ENCODE measurements at regions not wholly inside any gene's neighbourhood (a gene's known extent, or its start where the extent isn't known, plus 50 kb on each side); places are given as distances from the start of the nearest gene placed in this dataset.
A peak's percentile ranks its signal among the peaks of the same experiment; 100 is the strongest.

GRCh38 chr10:3911241-3911640, 126.2 kb upstream of the KLF6 start:
- no peak for DNase-seq (ENCODE audit: low spot score in 2 of 2)
- H3K27me3 Mint-ChIP-seq, result no peaks in the 10 kb centered on the region
- no peaks in the 10 kb centered on the region for H3K36me3 Mint-ChIP-seq
- no peaks in the 10 kb centered on the region for H3K9me3 Mint-ChIP-seq
- H3K4me1 Mint-ChIP-seq, result no peaks in the 10 kb centered on the region
- H3K4me3 Mint-ChIP-seq, result no peak overlapping the region
- H3K27ac Mint-ChIP-seq, result no peak overlapping the region
- ATAC-seq (ENCODE audit: low read depth), result no peak

GRCh38 chr10:3909339-3909738, 124.3 kb upstream of the KLF6 start:
- Mint-ChIP-seq H3K27ac (peak overlapping the region; percentile 24), H3K36me3 (peaks cover 5% of the 10 kb centered on the region), H3K4me3 (no peak overlapping the region), H3K9me3 (no peaks in the 10 kb centered on the region), H3K27me3 (no peaks in the 10 kb centered on the region), H3K4me1 (peaks cover 6% of the 10 kb centered on the region)
- DNase-seq (ENCODE audit: low spot score in 2 of 2) (no peak), ATAC-seq (ENCODE audit: low read depth) (no peak)

DNA sequence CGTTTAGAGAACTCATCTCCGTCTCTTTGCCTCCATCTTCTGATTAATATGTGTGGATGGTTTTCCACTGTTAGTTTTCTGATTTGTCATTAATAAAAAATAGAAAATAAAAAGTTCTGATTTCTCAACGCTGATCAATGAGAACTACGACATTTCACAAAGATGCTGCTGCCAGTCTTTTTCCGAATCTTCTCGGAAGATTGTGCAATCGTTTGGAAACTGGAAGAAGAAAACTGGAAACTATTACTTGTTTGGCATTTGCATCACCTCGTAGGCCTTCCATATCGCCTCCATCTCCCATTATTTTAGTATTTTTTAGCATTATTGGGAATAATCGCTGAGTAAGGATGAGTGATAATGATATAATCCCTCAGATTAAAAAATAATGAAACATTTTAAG, 123.2 kb upstream of the KLF6 start:
- no peak overlapping the region for H3K27ac Mint-ChIP-seq
- peaks cover 5% of the 10 kb centered on the region for H3K36me3 Mint-ChIP-seq
- H3K4me3 Mint-ChIP-seq, result no peak overlapping the region
- DNase-seq (ENCODE audit: low spot score in 2 of 2) (no peak), ATAC-seq (ENCODE audit: low read depth) (no peak)
- H3K27me3 Mint-ChIP-seq, result no peaks in the 10 kb centered on the region
- peaks cover 12% of the 10 kb centered on the region for H3K4me1 Mint-ChIP-seq
- peaks cover 2% of the 10 kb centered on the region for H3K9me3 Mint-ChIP-seq

- Mint-ChIP-seq H3K27ac (no peak overlapping the region), H3K27me3 (no peaks in the 10 kb centered on the region), H3K4me1 (peaks cover 17% of the 10 kb centered on the region), H3K36me3 (peaks cover 6% of the 10 kb centered on the region), H3K4me3 (no peak overlapping the region), H3K9me3 (peaks cover 2% of the 10 kb centered on the region)
- no peak for ATAC-seq (ENCODE audit: low read depth)
- DNase-seq (ENCODE audit: low spot score in 2 of 2), result no peak
Observed at GRCh38 chr10:3907514-3907913, 122.5 kb upstream of the KLF6 start.

DNA sequence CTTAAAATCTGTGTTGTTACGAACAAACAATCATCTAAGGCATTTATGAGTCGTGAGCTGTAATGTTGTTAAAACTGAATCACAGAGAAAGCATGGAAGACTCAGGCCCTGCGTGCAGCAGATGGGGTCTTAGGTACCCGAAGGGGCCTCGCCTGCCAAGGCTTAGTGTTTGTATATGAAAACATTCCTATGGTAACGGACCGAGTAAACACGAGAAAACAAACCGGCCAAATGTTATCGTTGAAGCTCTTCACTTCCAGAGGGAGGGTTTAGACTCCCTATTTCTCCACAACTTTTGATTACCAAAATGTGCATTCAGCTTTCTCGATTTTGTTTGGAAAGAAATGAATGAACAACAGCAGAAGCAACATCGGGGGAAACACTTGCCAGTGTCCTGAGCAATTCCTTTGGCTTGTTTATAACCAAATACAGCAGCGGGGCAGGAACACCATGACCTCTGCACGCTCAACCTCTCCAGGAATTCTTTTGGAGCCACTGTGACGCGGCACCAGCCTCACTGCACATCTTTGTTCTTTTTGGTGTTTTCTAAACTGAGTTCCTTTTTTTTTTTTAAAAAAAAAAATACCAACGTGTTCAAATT, 121.6 kb upstream of the KLF6 start:
- DNase-seq (ENCODE audit: low spot score in 2 of 2), result no peak
- Mint-ChIP-seq H3K36me3 (peaks cover 6% of the 10 kb centered on the region), H3K27ac (peak overlapping the region; percentile 28), H3K4me3 (no peak overlapping the region), H3K9me3 (peaks cover 2% of the 10 kb centered on the region), H3K27me3 (no peaks in the 10 kb centered on the region), H3K4me1 (peaks cover 25% of the 10 kb centered on the region)
- no peak for ATAC-seq (ENCODE audit: low read depth)

DNA sequence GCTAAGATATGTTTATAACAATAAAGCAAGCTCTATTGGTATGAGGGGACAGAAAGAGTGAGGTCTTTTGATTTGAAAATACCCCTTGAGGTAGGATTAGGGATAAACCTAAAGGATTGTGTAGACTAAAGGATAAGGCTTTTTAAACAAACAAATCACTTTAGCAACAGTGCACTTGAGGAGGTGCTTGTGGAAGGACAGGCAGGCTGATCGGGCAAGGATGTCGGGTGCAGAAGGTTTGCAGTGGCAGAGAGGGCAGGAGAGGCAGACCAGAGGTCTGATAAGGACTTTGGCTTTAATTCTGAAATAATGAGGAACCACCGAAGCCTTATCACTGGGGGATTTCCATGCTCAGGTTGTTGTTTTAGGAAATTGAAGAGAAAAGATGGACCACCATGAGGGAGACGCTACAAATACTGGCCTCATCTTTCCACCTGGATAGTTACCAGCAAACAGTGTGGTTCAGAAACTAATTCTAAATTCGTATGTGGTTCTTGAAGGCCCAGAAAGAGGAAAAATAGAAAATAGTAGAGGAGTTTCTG, 119.5 kb upstream of the KLF6 start:
- DNase-seq (ENCODE audit: low spot score in 2 of 2) (no peak), ATAC-seq (ENCODE audit: low read depth) (no peak)
- H3K4me1 Mint-ChIP-seq, result peaks cover 31% of the 10 kb centered on the region
- peak overlapping the region; percentile 93 for H3K27ac Mint-ChIP-seq
- no peak overlapping the region for H3K4me3 Mint-ChIP-seq
- peaks cover 6% of the 10 kb centered on the region for H3K36me3 Mint-ChIP-seq
- peaks cover 2% of the 10 kb centered on the region for H3K9me3 Mint-ChIP-seq
- no peaks in the 10 kb centered on the region for H3K27me3 Mint-ChIP-seq

DNA sequence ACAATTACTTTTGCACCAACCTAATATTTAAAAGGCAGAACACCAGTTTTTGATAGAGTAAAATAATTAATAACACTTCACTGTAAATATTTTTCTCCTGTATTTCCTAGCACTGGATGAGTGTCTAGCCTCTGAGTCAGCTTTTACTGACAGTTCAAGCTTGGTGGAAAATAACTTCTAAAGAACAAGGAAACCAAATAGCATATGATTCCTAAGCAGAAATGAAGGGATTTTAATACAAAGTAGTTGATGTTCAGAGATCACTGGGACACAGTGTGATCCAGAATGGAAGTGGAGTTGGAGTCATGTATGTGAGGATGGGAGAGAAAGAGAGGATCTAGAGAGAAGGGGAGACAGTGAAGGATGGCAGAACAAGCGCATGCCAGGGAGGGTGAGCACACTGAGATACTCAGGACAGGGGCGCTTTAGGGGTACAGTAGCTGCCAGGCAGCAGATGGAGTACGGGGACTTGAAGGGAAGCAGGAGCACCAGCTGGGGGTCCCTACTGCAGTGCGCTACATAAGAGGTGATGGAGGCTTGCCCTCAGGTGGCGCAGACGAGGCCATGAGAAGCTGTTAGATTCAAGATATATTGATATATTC, 117.9 kb upstream of the KLF6 start:
- Mint-ChIP-seq H3K27me3 (no peaks in the 10 kb centered on the region), H3K36me3 (peaks cover 6% of the 10 kb centered on the region), H3K4me3 (peak overlapping the region; percentile 16), H3K9me3 (peaks cover 2% of the 10 kb centered on the region), H3K4me1 (peaks cover 32% of the 10 kb centered on the region), H3K27ac (peak overlapping the region; percentile 93)
- DNase-seq (ENCODE audit: low spot score in 2 of 2) (peak in 1 of 2 donors; percentile 10), ATAC-seq (ENCODE audit: low read depth) (peak; percentile 18)

DNA sequence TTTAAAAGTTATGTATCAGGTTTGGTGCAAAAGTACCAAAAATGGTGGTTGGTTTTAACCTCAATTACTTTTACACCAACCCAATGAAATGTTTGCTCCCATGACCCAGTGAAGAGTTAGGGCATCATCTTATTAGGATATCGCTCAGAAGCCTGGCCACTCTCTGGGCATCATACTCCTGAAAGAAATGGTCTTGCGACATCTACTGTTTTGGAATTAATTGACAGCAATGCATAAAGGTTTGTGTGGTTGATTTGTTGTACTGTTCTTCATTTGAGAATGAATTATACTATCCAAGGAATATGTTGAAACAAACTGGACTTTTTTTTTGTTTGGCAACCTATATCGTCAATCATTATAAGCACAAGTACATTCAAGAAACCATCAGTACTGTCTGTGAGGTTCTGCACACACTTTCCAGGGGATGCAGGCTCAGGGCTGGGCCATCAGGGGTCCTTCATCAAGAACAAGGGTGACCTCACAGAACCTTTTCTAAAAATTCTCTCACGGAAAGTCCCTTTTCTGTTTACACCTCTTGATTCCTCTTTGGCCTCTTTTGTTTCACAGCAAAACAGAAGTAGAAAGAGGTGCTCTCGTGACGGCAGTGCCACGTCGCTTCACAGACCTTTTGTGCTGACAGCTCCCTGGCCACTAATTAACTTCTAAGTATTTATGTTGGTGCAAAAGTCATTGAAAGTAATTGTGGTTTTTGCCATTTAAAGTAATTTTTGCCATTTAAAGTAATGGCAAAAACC, 117.2 kb upstream of the KLF6 start:
- Mint-ChIP-seq H3K27me3 (no peaks in the 10 kb centered on the region), H3K36me3 (peaks cover 6% of the 10 kb centered on the region), H3K27ac (peak overlapping the region; percentile 93), H3K4me1 (peaks cover 32% of the 10 kb centered on the region), H3K9me3 (peaks cover 2% of the 10 kb centered on the region), H3K4me3 (peak overlapping the region; percentile 41)
- peak; percentile 41 to 79 for DNase-seq (ENCODE audit: low spot score in 2 of 2)
- ATAC-seq (ENCODE audit: low read depth), result peak; percentile 90

DNA sequence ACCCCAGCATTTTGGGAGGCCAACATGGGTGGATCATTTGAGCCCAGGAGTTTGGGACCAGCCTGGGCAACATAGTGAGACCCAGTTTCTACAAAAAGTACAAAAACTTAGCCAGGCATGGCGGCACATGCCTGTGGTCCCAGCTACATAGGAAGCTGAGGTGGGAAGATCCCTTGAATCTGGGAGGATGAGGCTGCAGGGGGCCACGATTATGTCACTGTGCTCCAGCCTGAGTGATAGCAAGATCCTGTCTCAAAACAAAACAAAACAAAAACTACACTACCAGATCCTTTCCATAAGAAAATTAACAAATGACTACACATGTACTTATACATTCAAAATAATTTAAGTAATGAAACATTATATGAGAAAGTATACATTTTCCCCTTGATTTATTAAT, 116.4 kb upstream of the KLF6 start:
- ATAC-seq (ENCODE audit: low read depth) (no peak), DNase-seq (ENCODE audit: low spot score in 2 of 2) (no peak)
- peaks cover 2% of the 10 kb centered on the region for H3K9me3 Mint-ChIP-seq
- peaks cover 32% of the 10 kb centered on the region for H3K4me1 Mint-ChIP-seq
- H3K36me3 Mint-ChIP-seq, result peaks cover 6% of the 10 kb centered on the region
- H3K4me3 Mint-ChIP-seq, result no peak overlapping the region
- peak overlapping the region; percentile 93 for H3K27ac Mint-ChIP-seq
- no peaks in the 10 kb centered on the region for H3K27me3 Mint-ChIP-seq

GRCh38 chr10:3900391-3900790, 115.4 kb upstream of the KLF6 start:
- H3K9me3 Mint-ChIP-seq, result peaks cover 2% of the 10 kb centered on the region
- DNase-seq (ENCODE audit: low spot score in 2 of 2) (no peak), ATAC-seq (ENCODE audit: low read depth) (no peak)
- H3K36me3 Mint-ChIP-seq, result peaks cover 6% of the 10 kb centered on the region
- peak overlapping the region; percentile 80 for H3K27ac Mint-ChIP-seq
- H3K4me1 Mint-ChIP-seq, result peaks cover 32% of the 10 kb centered on the region
- H3K4me3 Mint-ChIP-seq, result no peak overlapping the region
- H3K27me3 Mint-ChIP-seq, result no peaks in the 10 kb centered on the region

- Mint-ChIP-seq H3K27ac (no peak overlapping the region), H3K4me1 (peaks cover 25% of the 10 kb centered on the region), H3K9me3 (peaks cover 2% of the 10 kb centered on the region), H3K4me3 (no peak overlapping the region), H3K36me3 (peaks cover 2% of the 10 kb centered on the region), H3K27me3 (no peaks in the 10 kb centered on the region)
- ATAC-seq (ENCODE audit: low read depth) (no peak), DNase-seq (ENCODE audit: low spot score in 2 of 2) (no peak)
Observed at GRCh38 chr10:3898821-3899220, 113.8 kb upstream of the KLF6 start.

DNA sequence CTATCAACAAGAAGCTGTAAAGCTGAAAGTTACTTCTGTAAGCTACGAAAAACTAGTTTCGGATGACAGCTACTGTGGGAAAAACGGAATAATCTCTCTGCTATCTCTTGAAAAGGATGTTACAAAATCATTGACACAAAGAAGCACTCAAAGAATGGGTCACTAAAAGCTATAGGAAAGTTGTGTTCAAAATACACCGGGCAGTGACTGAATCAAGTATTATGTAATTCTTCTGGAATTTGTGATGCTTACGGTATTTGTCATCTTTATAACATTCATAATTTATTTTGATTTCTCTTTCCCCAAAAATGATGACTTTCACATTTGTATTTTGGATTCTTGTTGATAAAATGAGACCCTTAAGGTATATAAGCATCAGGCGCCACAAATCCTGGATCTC, 112.1 kb upstream of the KLF6 start:
- no peaks in the 10 kb centered on the region for H3K27me3 Mint-ChIP-seq
- H3K4me3 Mint-ChIP-seq, result no peak overlapping the region
- no peak overlapping the region for H3K27ac Mint-ChIP-seq
- ATAC-seq (ENCODE audit: low read depth) (no peak), DNase-seq (ENCODE audit: low spot score in 2 of 2) (no peak)
- no peaks in the 10 kb centered on the region for H3K36me3 Mint-ChIP-seq
- peaks cover 19% of the 10 kb centered on the region for H3K4me1 Mint-ChIP-seq
- H3K9me3 Mint-ChIP-seq, result no peaks in the 10 kb centered on the region

DNA sequence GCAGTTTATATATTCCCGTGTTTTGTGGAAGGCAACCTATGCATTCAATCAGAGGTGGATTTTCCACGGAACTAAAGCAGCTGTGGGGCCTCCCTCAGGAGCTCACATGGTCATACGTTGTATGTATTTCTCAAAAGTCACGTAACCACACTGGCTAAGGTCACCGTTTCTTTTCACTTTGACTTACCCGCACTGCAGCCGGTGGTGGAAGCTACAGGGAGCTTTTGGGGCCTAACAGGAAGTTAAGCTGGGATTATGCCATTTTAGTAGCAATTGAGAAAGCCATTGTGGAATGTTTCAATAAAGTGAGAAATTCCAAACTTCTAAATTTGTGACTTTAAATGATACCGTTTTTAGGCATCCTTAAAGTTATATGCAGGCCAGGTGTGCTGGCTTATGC, 111.2 kb upstream of the KLF6 start:
- Mint-ChIP-seq H3K4me3 (no peak overlapping the region), H3K27ac (no peak overlapping the region), H3K36me3 (no peaks in the 10 kb centered on the region), H3K4me1 (peaks cover 10% of the 10 kb centered on the region), H3K27me3 (no peaks in the 10 kb centered on the region), H3K9me3 (no peaks in the 10 kb centered on the region)
- no peak for ATAC-seq (ENCODE audit: low read depth)
- no peak for DNase-seq (ENCODE audit: low spot score in 2 of 2)

GRCh38 chr10:3895045-3895631, 110.1 kb upstream of the KLF6 start:
- ATAC-seq (ENCODE audit: low read depth) (no peak), DNase-seq (ENCODE audit: low spot score in 2 of 2) (no peak)
- Mint-ChIP-seq H3K36me3 (no peaks in the 10 kb centered on the region), H3K4me1 (peaks cover 10% of the 10 kb centered on the region), H3K4me3 (no peak overlapping the region), H3K9me3 (no peaks in the 10 kb centered on the region), H3K27me3 (no peaks in the 10 kb centered on the region), H3K27ac (no peak overlapping the region)

Measured in memory B cell (primary cell).